GM19397 (cell line): ENCODE measurements at regions not wholly inside any gene's neighbourhood (a gene's known extent, or its start where the extent isn't known, plus 50 kb on each side); places are given as distances from the start of the nearest gene placed in this dataset.

ENCODE experiments used
- ATAC-seq: cut with Tn5 transposase; IDR thresholded peaks from one replicate; pipeline ENCODE4 v1.9.1; 2021; ENCODE audit warnings: mild to moderate bottlenecking, moderate library complexity; ENCODE audit not compliant: unreplicated experiment

- no peak for ATAC-seq
Measured at GRCh38 chr7:118076564-118076963, 107.4 kb upstream of the LSM8 start.

GRCh38 chr7:118078015-118078414, 105.9 kb upstream of the LSM8 start:
- ATAC-seq, result no peak

GRCh38 chr7:118079369-118079768, 104.6 kb upstream of the LSM8 start:
- ATAC-seq, result no peak

- ATAC-seq, result peak; percentile 93
Measured at GRCh38 chr7:118080947-118081346, 103.0 kb upstream of the LSM8 start.

- ATAC-seq, result no peak
Measured at GRCh38 chr7:118082506-118082905, 101.5 kb upstream of the LSM8 start.

- ATAC-seq, result no peak
Measured at GRCh38 chr7:118085000-118085399, 99.0 kb upstream of the LSM8 start.

- ATAC-seq, result no peak
Measured at GRCh38 chr7:118087126-118087525, 96.8 kb upstream of the LSM8 start.

- ATAC-seq, result no peak
Measured at GRCh38 chr7:118094044-118094443, 89.9 kb upstream of the LSM8 start.

- no peak for ATAC-seq
Measured at GRCh38 chr7:118104812-118105441, 79.0 kb upstream of the LSM8 start.

GRCh38 chr7:118109607-118110006, 74.4 kb upstream of the LSM8 start:
- ATAC-seq, result no peak

GRCh38 chr7:118110178-118110925, 73.6 kb upstream of the LSM8 start:
- ATAC-seq, result no peak

- no peak for ATAC-seq
Measured at GRCh38 chr7:118111347-118111746, 72.6 kb upstream of the LSM8 start.

- no peak for ATAC-seq
Measured at GRCh38 chr7:118114175-118114574, 69.8 kb upstream of the LSM8 start.

GRCh38 chr7:118129041-118129795, 54.7 kb upstream of the LSM8 start:
- ATAC-seq, result peak; percentile 73

- no peak for ATAC-seq
Measured at GRCh38 chr7:118132764-118133163, 51.2 kb upstream of the LSM8 start.
